ENCODE measurements at regions not wholly inside any gene's neighbourhood (a gene's known extent, or its start where the extent isn't known, plus 50 kb on each side); places are given as distances from the start of the nearest gene placed in this dataset.
"Not testable (repeated sequence)": the region's sequence is repeated elsewhere in the genome, so short reads cannot be mapped to it uniquely, and the experiment has no call there.

DNA sequence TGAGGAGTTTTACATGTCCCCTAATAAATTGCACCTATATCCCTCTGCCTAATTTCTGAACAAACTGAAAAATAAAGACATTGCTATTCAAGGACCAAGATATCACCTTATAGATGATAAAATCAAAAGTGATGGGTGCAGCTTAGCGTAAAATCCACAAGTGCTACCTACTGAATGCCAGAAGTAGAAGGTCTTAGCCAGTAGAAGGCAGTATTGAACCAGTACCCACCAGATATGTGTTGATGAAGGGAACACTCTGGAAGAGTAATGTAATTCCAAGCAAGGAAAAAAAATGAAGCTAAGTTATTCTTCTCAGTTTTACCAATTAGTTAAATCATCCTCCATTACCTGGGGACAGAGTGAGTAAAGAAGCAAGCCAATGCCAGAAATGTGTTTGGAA, 516.6 kb upstream of the TGIF2LX start:
- TF ChIP-seq, protein P1, sequence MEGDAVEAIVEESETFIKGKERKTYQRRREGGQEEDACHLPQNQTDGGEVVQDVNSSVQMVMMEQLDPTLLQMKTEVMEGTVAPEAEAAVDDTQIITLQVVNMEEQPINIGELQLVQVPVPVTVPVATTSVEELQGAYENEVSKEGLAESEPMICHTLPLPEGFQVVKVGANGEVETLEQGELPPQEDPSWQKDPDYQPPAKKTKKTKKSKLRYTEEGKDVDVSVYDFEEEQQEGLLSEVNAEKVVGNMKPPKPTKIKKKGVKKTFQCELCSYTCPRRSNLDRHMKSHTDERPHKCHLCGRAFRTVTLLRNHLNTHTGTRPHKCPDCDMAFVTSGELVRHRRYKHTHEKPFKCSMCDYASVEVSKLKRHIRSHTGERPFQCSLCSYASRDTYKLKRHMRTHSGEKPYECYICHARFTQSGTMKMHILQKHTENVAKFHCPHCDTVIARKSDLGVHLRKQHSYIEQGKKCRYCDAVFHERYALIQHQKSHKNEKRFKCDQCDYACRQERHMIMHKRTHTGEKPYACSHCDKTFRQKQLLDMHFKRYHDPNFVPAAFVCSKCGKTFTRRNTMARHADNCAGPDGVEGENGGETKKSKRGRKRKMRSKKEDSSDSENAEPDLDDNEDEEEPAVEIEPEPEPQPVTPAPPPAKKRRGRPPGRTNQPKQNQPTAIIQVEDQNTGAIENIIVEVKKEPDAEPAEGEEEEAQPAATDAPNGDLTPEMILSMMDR (IDR thresholded peaks at IDR 0.05), result not testable (repeated sequence)
- not testable (repeated sequence) for TF ChIP-seq POLR2A (IDR thresholded peaks at IDR 0.05)
